K562 (cell line): ENCODE measurements at regions not wholly inside any gene's neighbourhood (a gene's known extent, or its start where the extent isn't known, plus 50 kb on each side); places are given as distances from the start of the nearest gene placed in this dataset.

Source experiments
- ATAC-seq: fragments of 200-7000 bp; cut with Tn5 transposase; 3 replicates; pipeline ENCODE4 v1.9.1; 2020; ENCODE audit warnings: moderate library complexity
- BruUV-seq: library from RNA; stranded (reverse); fragments of 400-500 nt; replicated peaks from 2 replicates; lab custom pipeline; 2021; lab: Mats Ljungman, UMichigan
- CTCF ChIA-PET: fragments of 300-600 bp; formaldehyde crosslinking; extraction: SDS; loops from one replicate; lab custom pipeline; 2021; ENCODE audit warnings: low intra/inter-chr PET ratio; lab: Yijun Ruan, JAX
- POLR2A ChIA-PET: fragments of 300-600, 350-650 bp; sonication (Branson Sonifier 250); formaldehyde crosslinking; extraction: SDS; loops from one replicate; lab custom pipeline; 2021; ENCODE audit warnings: antibody characterized with exemption, inconsistent platforms; lab: Yijun Ruan, JAX
- DNase-seq, 4 experiments: peaks; one replicate each; pipeline versions ENCODE4 v3.0.0 to v3.0.0-alpha.2; 2011 to 2018; ENCODE audit warnings: low spot score in 3 of 4, mixed read lengths in 3 of 4; ENCODE audit errors: extremely low read depth in 1 of 4
- FAIRE-seq: peaks from 2 replicates; lab custom pipeline; 2011; peaks lifted over from hg19 to GRCh38; lab: Jason Lieb, UNC
- H2AFZ ChIP-seq: 2 replicates; pipeline ENCODE4 v1.6.0; 2011; ENCODE audit warnings: low read depth, low read length, control low read depth, inconsistent platforms
- H3K27ac ChIP-seq: fragments of 200-600 bp; 3 replicates; pipeline ENCODE4 v1.8.0; 2011; ENCODE audit warnings: low read depth, mild to moderate bottlenecking, control low read depth, inconsistent platforms, low read length, moderate library complexity, mixed read lengths; ENCODE audit errors: extremely low read depth
- H3K27me3 ChIP-seq, 2 experiments: fragments of 300-600 bp in 1 of 2; 2 replicates in 1 of 2; 3 replicates in 1 of 2; pipeline versions ENCODE4 v1.6.0 to v1.8.0; 2011; ENCODE audit warnings: inconsistent platforms in 2 of 2, low read length in 2 of 2, mild to moderate bottlenecking in 1 of 2, mixed read lengths in 1 of 2, moderate library complexity in 1 of 2; ENCODE audit not compliant: control insufficient read depth in 2 of 2, insufficient read depth in 2 of 2
- H3K36me3 ChIP-seq: fragments of 300-600 bp; 3 replicates; pipeline ENCODE4 v1.8.0; 2011; ENCODE audit warnings: mild to moderate bottlenecking, low read length, inconsistent platforms; ENCODE audit not compliant: control insufficient read depth, insufficient read depth
- H3K4me1 ChIP-seq, 2 experiments: fragments of 200-600 bp in 1 of 2; replicated peaks in 1 of 2; 2 replicates in 1 of 2; 3 replicates in 1 of 2; pipeline versions ENCODE4 v1.5.1 to v1.8.0; 2011; ENCODE audit warnings: inconsistent platforms in 2 of 2, low read length in 2 of 2, mild to moderate bottlenecking in 1 of 2, mixed read lengths in 1 of 2, moderate library complexity in 1 of 2; ENCODE audit not compliant: control insufficient read depth in 2 of 2, insufficient read depth in 2 of 2
- H3K4me2 ChIP-seq: 2 replicates; pipeline ENCODE4 v1.6.1; 2011; ENCODE audit warnings: low read length, control low read depth, inconsistent platforms, mixed read lengths; ENCODE audit not compliant: insufficient read depth
- H3K4me3 ChIP-seq: fragments of 200-600 bp; sonication (generic), shearing (Covaris generic); 2 replicates; pipeline ENCODE4 v1.5.1; 2016; ENCODE audit warnings: control low read depth, inconsistent platforms
- H3K79me2 ChIP-seq: fragments of 200-600 bp; 3 replicates; pipeline ENCODE4 v1.8.0; 2011; ENCODE audit warnings: low read length, inconsistent platforms; ENCODE audit not compliant: control insufficient read depth, insufficient read depth
- H3K9ac ChIP-seq, 2 experiments: 2 replicates each; pipeline versions ENCODE4 v1.6.0 to v1.6.1; 2011; ENCODE audit warnings: low read depth in 2 of 2, low read length in 2 of 2, control low read depth in 1 of 2, inconsistent platforms in 1 of 2, mild to moderate bottlenecking in 1 of 2, mixed read lengths in 1 of 2; ENCODE audit not compliant: insufficient read depth in 1 of 2
- H3K9me1 ChIP-seq: one replicate; pipeline ENCODE4 v1.6.0; 2011; ENCODE audit warnings: inconsistent platforms, mild to moderate bottlenecking, low read length, moderate library complexity; ENCODE audit not compliant: control insufficient read depth, insufficient read depth
- H3K9me3 ChIP-seq: replicated peaks from 2 replicates; pipeline ENCODE4 v1.5.1; 2011; ENCODE audit warnings: low read depth, low read length, inconsistent platforms; ENCODE audit not compliant: control insufficient read depth, insufficient read depth
- H4K20me1 ChIP-seq: replicated peaks from 2 replicates; pipeline ENCODE4 v1.6.1; 2011; ENCODE audit warnings: low read length, inconsistent platforms, mixed read lengths; ENCODE audit not compliant: control insufficient read depth, insufficient read depth
- CSDE1 ChIP-seq, 2 experiments: fragments of 450-650 bp; IDR thresholded peaks; 2 replicates each; pipeline ENCODE4 v1.6.1; 2016; ENCODE audit warnings: mild to moderate bottlenecking in 1 of 2
- MBD2 ChIP-seq: sonication (generic); IDR thresholded peaks from 2 replicates; pipeline ENCODE4 v1.6.1; 2016; ENCODE audit warnings: low read depth, borderline replicate concordance
- TFE3 ChIP-seq: fragments of 450-650 bp; formaldehyde crosslinking; IDR thresholded peaks from 2 replicates; pipeline ENCODE4 v1.4.0; 2020; ENCODE audit warnings: mild to moderate bottlenecking, mixed read lengths
- ZNF512 ChIP-seq: IDR thresholded peaks from 2 replicates; pipeline ENCODE4 v1.6.1; 2016; ENCODE audit warnings: missing genetic modification characterization, missing compliant biosample characterization
- WGBS: fragments of 100-300 bp; shearing (Covaris generic); methylation state at CpG from one replicate; pipeline ENCODE4 v1.1.6; 2016; ENCODE audit warnings: low coverage, mixed read lengths; ENCODE audit not compliant: insufficient coverage; ENCODE audit errors: missing lambda C conversion rate; 5-methylcytosine and 5-hydroxymethylcytosine counted together
- in situ Hi-C: fragments of 300-500 bp; cut with MboI; formaldehyde crosslinking; loops from 4 replicates; pipeline ENCODE4 v1.15.0; 2018; ENCODE audit warnings: inconsistent platforms, mixed read lengths
- intact Hi-C: fragments of 100-400 bp; cut with micrococcal nuclease; formaldehyde crosslinking; loops from 2 replicates; pipeline ENCODE4 v1.14.2; 2022

- intact Hi-C loops: loop anchor here (5.0 kb wide), 1 partner anchor 61 kb away; no protein-coding TSS in a partner anchor
- TF ChIP-seq CSDE1 (IDR thresholded peaks at IDR 0.05) (no peak), TFE3 (no peak)
- Histone ChIP-seq H3K27ac (no peak overlapping the region), H3K9ac (no peak overlapping the region), H3K9me3 (no peaks in the 10 kb centered on the region), H2AFZ (no peak overlapping the region), H3K4me2 (no peak overlapping the region), H3K9me1 (peaks cover 3% of the 10 kb centered on the region), H3K4me3 (no peak overlapping the region), H3K4me1 (peaks cover 3% of the 10 kb centered on the region in 2 experiments; a peak in 1 of 5 replicates), H3K79me2 (no peaks in the 10 kb centered on the region), H4K20me1 (no peaks in the 10 kb centered on the region), H3K27me3 (peaks cover 12 to 38% of the 10 kb centered on the region in 2 experiments), H3K36me3 (no peaks in the 10 kb centered on the region)
- WGBS: 0% methylated on average over 10 of the region's 10 CpGs
- in situ Hi-C loops: no loop called here
- BruUV-seq: no TSS peak
- ATAC-seq (no peak), FAIRE-seq (no peak), DNase-seq (no peak)
- POLR2A ChIA-PET: interaction anchor here (0.6 to 0.7 kb wide), 2 partner anchors 11 to 930 kb away, joined by 3 read pairs; no protein-coding TSS in a partner anchor
- CTCF ChIA-PET: no interaction called here
These were observed 65.1 kb upstream of the GPR45 start for GRCh38 chr2:105176429-105176828.

- H3K36me3 ChIP-seq: no peaks in the 10 kb centered on the region
- ChIA-PET POLR2A (no interaction called here), CTCF (no interaction called here)
- no peaks in the 10 kb centered on the region for H3K79me2 ChIP-seq
- H2AFZ ChIP-seq: no peak overlapping the region
- no peaks in the 10 kb centered on the region for H3K9me3 ChIP-seq
- no peak for ATAC-seq
- intact Hi-C loops: loop anchor here (5.0 kb wide), 1 partner anchor 60 kb away; no protein-coding TSS in a partner anchor
- no peak for FAIRE-seq
- H3K4me1 ChIP-seq: peaks cover 3% of the 10 kb centered on the region in 2 experiments; a peak in 1 of 5 replicates
- 0% methylated on average over 2 of the region's 2 CpGs for WGBS
- no peak overlapping the region for H3K4me2 ChIP-seq
- in situ Hi-C loops: no loop called here
- H3K4me3 ChIP-seq: no peak overlapping the region
- no peak overlapping the region for H3K27ac ChIP-seq
- peaks cover 12 to 42% of the 10 kb centered on the region in 2 experiments for H3K27me3 ChIP-seq
- H4K20me1 ChIP-seq: no peaks in the 10 kb centered on the region
- DNase-seq: no peak
- BruUV-seq: no TSS peak
- TF ChIP-seq ZNF512 (tag) (peak; percentile 78), MBD2 (no peak)
- peaks cover 3% of the 10 kb centered on the region for H3K9me1 ChIP-seq
- H3K9ac ChIP-seq: no peak overlapping the region
These were observed 64.5 kb upstream of the GPR45 start for GRCh38 chr2:105177008-105177407.
